ENCODE measurements at regions not wholly inside any gene's neighbourhood (a gene's known extent, or its start where the extent isn't known, plus 50 kb on each side); places are given as distances from the start of the nearest gene placed in this dataset.

DNA sequence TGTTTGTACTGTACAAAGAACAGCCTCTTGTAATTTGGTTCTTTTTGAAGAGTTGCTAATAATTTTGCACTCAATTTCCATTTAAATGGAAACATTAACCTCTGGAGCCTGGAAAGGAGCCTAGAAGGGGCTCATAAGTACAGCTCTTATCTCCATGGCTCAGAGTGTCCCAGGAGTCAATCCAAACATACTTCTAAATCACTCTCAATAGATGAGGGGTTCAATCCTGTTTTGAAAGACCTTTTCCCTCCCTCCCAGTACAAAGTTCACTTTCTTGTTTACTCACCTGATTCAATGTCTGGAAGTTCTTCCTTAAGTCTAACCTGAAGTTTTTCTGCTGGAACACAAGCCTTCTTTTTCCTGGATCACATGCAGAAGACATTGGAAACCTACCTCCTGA, 273.0 kb upstream of the PLET1 start:
- Histone ChIP-seq H3K27me3 (no peaks in the 10 kb centered on the region), H3K9me3 (no peaks in the 10 kb centered on the region), H3K4me1 (peaks cover 0 to 12% (median 0%) of the 10 kb centered on the region in 12 donors), H3K4me3 (no peak overlapping the region), H3K27ac (no peak overlapping the region), H3K36me3 (no peaks in the 10 kb centered on the region)
- no peak for DNase-seq
- ATAC-seq = no peak
- intact Hi-C loops (cut with DNase I) = no loop called here
- TF ChIP-seq, protein P1, sequence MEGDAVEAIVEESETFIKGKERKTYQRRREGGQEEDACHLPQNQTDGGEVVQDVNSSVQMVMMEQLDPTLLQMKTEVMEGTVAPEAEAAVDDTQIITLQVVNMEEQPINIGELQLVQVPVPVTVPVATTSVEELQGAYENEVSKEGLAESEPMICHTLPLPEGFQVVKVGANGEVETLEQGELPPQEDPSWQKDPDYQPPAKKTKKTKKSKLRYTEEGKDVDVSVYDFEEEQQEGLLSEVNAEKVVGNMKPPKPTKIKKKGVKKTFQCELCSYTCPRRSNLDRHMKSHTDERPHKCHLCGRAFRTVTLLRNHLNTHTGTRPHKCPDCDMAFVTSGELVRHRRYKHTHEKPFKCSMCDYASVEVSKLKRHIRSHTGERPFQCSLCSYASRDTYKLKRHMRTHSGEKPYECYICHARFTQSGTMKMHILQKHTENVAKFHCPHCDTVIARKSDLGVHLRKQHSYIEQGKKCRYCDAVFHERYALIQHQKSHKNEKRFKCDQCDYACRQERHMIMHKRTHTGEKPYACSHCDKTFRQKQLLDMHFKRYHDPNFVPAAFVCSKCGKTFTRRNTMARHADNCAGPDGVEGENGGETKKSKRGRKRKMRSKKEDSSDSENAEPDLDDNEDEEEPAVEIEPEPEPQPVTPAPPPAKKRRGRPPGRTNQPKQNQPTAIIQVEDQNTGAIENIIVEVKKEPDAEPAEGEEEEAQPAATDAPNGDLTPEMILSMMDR (IDR thresholded peaks at IDR 0.05) = no peak
- no peak for TF ChIP-seq POLR2A (IDR thresholded peaks at IDR 0.05)

DNA sequence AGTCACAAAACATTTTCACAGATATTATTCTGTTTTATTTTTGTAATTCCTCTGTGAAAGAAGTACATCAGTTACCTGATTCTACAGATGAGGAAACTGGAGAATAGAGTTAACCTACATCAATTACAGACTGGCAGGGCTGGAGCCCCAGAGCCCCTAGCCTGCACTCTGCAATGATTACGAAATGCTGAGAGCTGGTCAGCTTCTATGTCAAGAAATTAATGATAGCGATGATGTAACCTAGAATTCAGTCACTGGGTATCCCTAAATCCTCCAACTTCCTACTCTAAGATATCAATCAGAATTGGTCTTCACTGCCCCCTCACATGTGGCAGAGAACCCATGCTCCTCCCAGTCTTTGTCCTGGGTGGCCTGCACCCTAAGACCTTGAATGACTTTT, 273.5 kb upstream of the PLET1 start:
- Histone ChIP-seq H3K9me3 (no peaks in the 10 kb centered on the region), H3K4me1 (peaks cover 0 to 12% (median 0%) of the 10 kb centered on the region in 12 donors), H3K27me3 (no peaks in the 10 kb centered on the region), H3K36me3 (no peaks in the 10 kb centered on the region), H3K27ac (no peak overlapping the region), H3K4me3 (no peak overlapping the region)
- WGBS, 4 donors = 82 to 88% (median 88%) methylated on average over 2 of the region's 2 CpGs
- TF ChIP-seq POLR2A (IDR thresholded peaks at IDR 0.05) = no peak
- TF ChIP-seq, protein P1 (IDR thresholded peaks at IDR 0.05) = no peak
- no peak for ATAC-seq
- no peak for DNase-seq
- intact Hi-C loops (cut with DNase I) = no loop called here

DNA sequence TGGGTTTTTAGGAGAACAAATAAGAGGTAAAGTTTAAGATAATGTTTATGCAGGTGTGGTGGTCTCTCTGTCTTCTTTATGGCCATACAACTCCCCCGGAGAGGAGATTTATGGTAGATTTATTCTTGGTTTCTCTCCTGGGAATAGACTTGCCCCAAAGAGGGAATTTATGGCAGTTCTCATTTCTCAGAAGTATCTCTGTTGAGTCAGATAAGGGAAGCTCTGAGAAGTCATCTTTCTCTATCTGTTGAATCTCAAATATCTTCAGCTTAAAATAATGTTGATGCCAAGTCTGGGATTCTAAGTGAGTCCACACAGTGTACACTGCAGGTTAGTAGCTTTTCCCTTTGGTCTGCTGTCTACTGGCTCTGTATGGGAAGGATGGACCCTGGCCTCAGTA, 276.4 kb upstream of the PLET1 start:
- Histone ChIP-seq H3K4me1 (peaks cover 0 to 12% (median 0%) of the 10 kb centered on the region in 12 donors), H3K36me3 (no peaks in the 10 kb centered on the region), H3K27me3 (no peaks in the 10 kb centered on the region), H3K9me3 (no peaks in the 10 kb centered on the region), H3K27ac (no peak overlapping the region), H3K4me3 (no peak overlapping the region)
- no peak for ATAC-seq
- 76 to 92% (median 80%) methylated on average over 1 of the region's 1 CpG for WGBS, 4 donors
- intact Hi-C loops (cut with DNase I) = no loop called here
- no peak for DNase-seq
- TF ChIP-seq POLR2A (IDR thresholded peaks at IDR 0.05) = no peak
- TF ChIP-seq, protein P1 (IDR thresholded peaks at IDR 0.05) = no peak

DNA sequence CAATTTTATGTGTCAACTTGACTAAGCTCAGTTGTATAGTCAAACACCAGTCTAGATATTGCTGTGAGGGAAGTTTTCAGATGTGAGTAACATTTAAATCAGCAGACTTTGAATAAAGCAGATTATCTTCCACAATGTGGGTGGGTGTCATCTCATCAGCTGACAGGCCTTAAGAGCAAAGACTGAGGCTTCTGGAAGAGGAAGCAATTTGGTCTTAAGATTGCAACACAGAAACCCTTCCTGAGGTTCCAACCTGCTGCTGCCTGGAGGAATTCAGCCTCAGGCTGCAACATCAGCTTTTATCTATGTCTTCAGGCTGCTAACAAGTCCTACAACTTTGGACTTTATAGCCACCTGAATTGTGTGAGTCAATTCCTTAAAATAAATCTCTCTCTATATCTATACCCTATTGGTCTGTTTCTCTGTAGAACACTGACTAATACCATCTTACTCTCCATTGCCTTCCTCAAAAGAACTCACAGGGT, 277.2 kb upstream of the PLET1 start:
- Histone ChIP-seq H3K4me1 (peaks cover 0 to 12% (median 0%) of the 10 kb centered on the region in 12 donors), H3K27ac (no peak overlapping the region), H3K36me3 (no peaks in the 10 kb centered on the region), H3K27me3 (no peaks in the 10 kb centered on the region), H3K4me3 (no peak overlapping the region), H3K9me3 (no peaks in the 10 kb centered on the region)
- TF ChIP-seq, protein P1 (IDR thresholded peaks at IDR 0.05) = no peak
- TF ChIP-seq POLR2A (IDR thresholded peaks at IDR 0.05) = no peak
- ATAC-seq = no peak
- intact Hi-C loops (cut with DNase I) = no loop called here
- DNase-seq = no peak
